ENCODE measurements at regions not wholly inside any gene's neighbourhood (a gene's known extent, or its start where the extent isn't known, plus 50 kb on each side); places are given as distances from the start of the nearest gene placed in this dataset.
"Not testable (repeated sequence)": the region's sequence is repeated elsewhere in the genome, so short reads cannot be mapped to it uniquely, and the experiment has no call there.

- Histone ChIP-seq H3K36me3 (no peaks in the 10 kb centered on the region), H3K9me3 (no peaks in the 10 kb centered on the region), H3K27me3 (no peaks in the 10 kb centered on the region), H3K27ac (no peak overlapping the region), H3K4me1 (no peaks in the 10 kb centered on the region), H3K4me3 (no peak overlapping the region)
- WGBS, 2 donors = 24 to 31% methylated on average over 2 of the region's 2 CpGs
- FAIRE-seq (no peak), DNase-seq (no peak), ATAC-seq (no peak)
- no peak for TF ChIP-seq CTCF (IDR thresholded peaks at IDR 0.05)
- intact Hi-C loops (cut with DNase I) = no loop called here
Observed at GRCh38 chr3:87549208-87549607, 272.8 kb upstream of the POU1F1 start.

- DNase-seq (no peak), ATAC-seq (no peak), FAIRE-seq (no peak)
- H3K4me1 ChIP-seq = no peaks in the 10 kb centered on the region
- 46 to 57% methylated on average over 4 of the region's 4 CpGs for WGBS, 2 donors
- TF ChIP-seq CTCF (IDR thresholded peaks at IDR 0.05) = no peak
- no peak overlapping the region for H3K27ac ChIP-seq
- no peaks in the 10 kb centered on the region for H3K9me3 ChIP-seq
- no peaks in the 10 kb centered on the region for H3K27me3 ChIP-seq
- no peak overlapping the region for H3K4me3 ChIP-seq
- intact Hi-C loops (cut with DNase I) = no loop called here
- no peaks in the 10 kb centered on the region for H3K36me3 ChIP-seq
Observed at GRCh38 chr3:87548271-87548670, 271.9 kb upstream of the POU1F1 start.

- FAIRE-seq (no peak), DNase-seq (no peak), ATAC-seq (no peak)
- Histone ChIP-seq H3K4me3 (no peak overlapping the region), H3K27me3 (no peaks in the 10 kb centered on the region), H3K4me1 (no peaks in the 10 kb centered on the region), H3K27ac (no peak overlapping the region), H3K9me3 (no peaks in the 10 kb centered on the region), H3K36me3 (no peaks in the 10 kb centered on the region)
- intact Hi-C loops (cut with DNase I) = no loop called here
- WGBS, 2 donors = 72 to 81% methylated on average over 5 of the region's 5 CpGs
- TF ChIP-seq CTCF (IDR thresholded peaks at IDR 0.05) = no peak
Observed at GRCh38 chr3:87546216-87546615, 269.8 kb upstream of the POU1F1 start.

- intact Hi-C loops (cut with DNase I); FAIRE-seq; H3K4me1 ChIP-seq; H3K27ac ChIP-seq; H3K36me3 ChIP-seq; H3K27me3 ChIP-seq; DNase-seq; H3K9me3 ChIP-seq; ATAC-seq; H3K4me3 ChIP-seq: not testable (repeated sequence)
- 48 to 64% methylated on average over 2 of the region's 2 CpGs for WGBS, 2 donors
Observed at GRCh38 chr3:87543408-87543807, 267.0 kb upstream of the POU1F1 start.

- DNase-seq = no peak
- Histone ChIP-seq H3K27me3 (peaks cover 0 to 5% (median 0%) of the 10 kb centered on the region in 4 donors), H3K4me3 (no peak overlapping the region), H3K27ac (no peak overlapping the region), H3K4me1 (no peaks in the 10 kb centered on the region), H3K36me3 (no peaks in the 10 kb centered on the region), H3K9me3 (no peaks in the 10 kb centered on the region)
- no peak for FAIRE-seq
- 53 to 71% methylated on average over 3 of the region's 3 CpGs for WGBS, 2 donors
- intact Hi-C loops (cut with DNase I) = no loop called here
- no peak for TF ChIP-seq CTCF (IDR thresholded peaks at IDR 0.05)
- no peak for ATAC-seq
Observed at GRCh38 chr3:87541723-87542122, 265.3 kb upstream of the POU1F1 start.

- H3K27ac ChIP-seq; ATAC-seq; H3K27me3 ChIP-seq; FAIRE-seq; DNase-seq; H3K4me1 ChIP-seq; intact Hi-C loops (cut with DNase I); H3K9me3 ChIP-seq; H3K4me3 ChIP-seq; H3K36me3 ChIP-seq: not testable (repeated sequence)
- 81 to 88% methylated on average over 5 of the region's 5 CpGs for WGBS, 2 donors
Observed at GRCh38 chr3:87538722-87539121, 262.3 kb upstream of the POU1F1 start.

All from pancreas (tissue), 10 donors.